NCI-H187 (cell line): ENCODE measurements at regions not wholly inside any gene's neighbourhood (a gene's known extent, or its start where the extent isn't known, plus 50 kb on each side); places are given as distances from the start of the nearest gene placed in this dataset.

Experiments
- DNase-seq, 2 experiments: peaks; one replicate each; lab custom pipeline; 2025; lab: John Stamatoyannopoulos, UW

GRCh38 chr4:34679228-34679627 lies 1565.1 kb downstream of the ARAP2 start:
- no peak for DNase-seq

GRCh38 chr4:34709564-34709963 lies 1534.8 kb downstream of the ARAP2 start:
- no peak for DNase-seq

GRCh38 chr4:34718576-34719245 lies 1525.6 kb downstream of the ARAP2 start:
- no peak for DNase-seq

GRCh38 chr4:34720571-34720970 lies 1523.7 kb downstream of the ARAP2 start:
- DNase-seq, result no peak

- DNase-seq, result no peak
Measured at GRCh38 chr4:34721835-34722234, 1522.5 kb downstream of the ARAP2 start.

- no peak for DNase-seq
Measured at GRCh38 chr4:34723605-34724004, 1520.7 kb downstream of the ARAP2 start.

- DNase-seq, result no peak
Measured at GRCh38 chr4:34724491-34724890, 1519.8 kb downstream of the ARAP2 start.

- DNase-seq, result no peak
Measured at GRCh38 chr4:34731070-34731469, 1513.2 kb downstream of the ARAP2 start.

GRCh38 chr4:34732176-34732950 lies 1512.0 kb downstream of the ARAP2 start:
- DNase-seq, result no peak

- DNase-seq, result no peak
Measured at GRCh38 chr4:34733185-34733941, 1511.0 kb downstream of the ARAP2 start.

GRCh38 chr4:34766935-34767334 lies 1477.4 kb downstream of the ARAP2 start:
- DNase-seq, result no peak

- DNase-seq, result no peak
Measured at GRCh38 chr4:34767407-34767806, 1476.9 kb downstream of the ARAP2 start.

- no peak for DNase-seq
Measured at GRCh38 chr4:34771632-34772031, 1472.7 kb downstream of the ARAP2 start.

GRCh38 chr4:34790131-34790530 lies 1454.2 kb downstream of the ARAP2 start:
- no peak for DNase-seq

- DNase-seq, result no peak
Measured at GRCh38 chr4:34791209-34791608, 1453.1 kb downstream of the ARAP2 start.

- DNase-seq, result no peak
Measured at GRCh38 chr4:34800953-34801352, 1443.4 kb downstream of the ARAP2 start.

GRCh38 chr4:34814266-34814665 lies 1430.0 kb downstream of the ARAP2 start:
- DNase-seq, result no peak

GRCh38 chr4:34824515-34824914 lies 1419.8 kb downstream of the ARAP2 start:
- no peak for DNase-seq

GRCh38 chr4:34826660-34827059 lies 1417.7 kb downstream of the ARAP2 start:
- no peak for DNase-seq

- no peak for DNase-seq
Measured at GRCh38 chr4:34845926-34846325, 1398.4 kb downstream of the ARAP2 start.

- no peak for DNase-seq
Measured at GRCh38 chr4:34850421-34850820, 1393.9 kb downstream of the ARAP2 start.

- no peak for DNase-seq
Measured at GRCh38 chr4:34850968-34851367, 1393.3 kb downstream of the ARAP2 start.

GRCh38 chr4:34851411-34851810 lies 1392.9 kb downstream of the ARAP2 start:
- no peak for DNase-seq
